Left colon (tissue), 2 donors: ENCODE measurements at regions not wholly inside any gene's neighbourhood (a gene's known extent, or its start where the extent isn't known, plus 50 kb on each side); places are given as distances from the start of the nearest gene placed in this dataset.

Experiments used
- microRNA-seq, 2 donors: library from miRNA; unstranded; fragments of <30 nt; microRNA quantifications; one replicate each; pipeline versions ENCODE4 v1.1.0 to v1.2.0, GENCODE V29; 2020
- donor health status: DM: no; HTN: no; CAD: no.
- donor health status: DM: yes; HTN: yes; CAD: no.

Small RNAs in the stretch of these regions (microRNA-seq; reads per million reads assigned to microRNA genes)
- 0 reads per million in 2 donors for gene MIR8060
